GM06990 (cell line): ENCODE measurements at regions not wholly inside any gene's neighbourhood (a gene's known extent, or its start where the extent isn't known, plus 50 kb on each side); places are given as distances from the start of the nearest gene placed in this dataset.
"Not testable (repeated sequence)": the region's sequence is repeated elsewhere in the genome, so short reads cannot be mapped to it uniquely, and the experiment has no call there.

Experiments used
- DNase-seq: peaks from one replicate; pipeline ENCODE4 v3.0.0-alpha.2; 2011; ENCODE audit not compliant: insufficient read length; ENCODE audit errors: extremely low read depth
- H3K27me3 ChIP-seq: replicated peaks from 2 replicates; pipeline ENCODE4 v1.6.0; 2011; ENCODE audit warnings: low read length; ENCODE audit not compliant: control insufficient read depth, insufficient read depth
- H3K36me3 ChIP-seq: 2 replicates; pipeline ENCODE4 v1.5.1; 2011; ENCODE audit warnings: low read length; ENCODE audit not compliant: control insufficient read depth, insufficient read depth
- H3K4me3 ChIP-seq: replicated peaks from 2 replicates; pipeline ENCODE4 v1.5.1; 2011; ENCODE audit warnings: low read depth, mild to moderate bottlenecking, control low read depth, low read length
- TF ChIP-seq, protein P1 (sequence below): IDR thresholded peaks from 2 replicates; pipeline ENCODE4 v1.5.1; 2011; ENCODE audit warnings: low read length, control low read depth, mild to moderate bottlenecking, inconsistent platforms; ENCODE audit not compliant: insufficient read depth, poor library complexity, severe bottlenecking

DNA sequence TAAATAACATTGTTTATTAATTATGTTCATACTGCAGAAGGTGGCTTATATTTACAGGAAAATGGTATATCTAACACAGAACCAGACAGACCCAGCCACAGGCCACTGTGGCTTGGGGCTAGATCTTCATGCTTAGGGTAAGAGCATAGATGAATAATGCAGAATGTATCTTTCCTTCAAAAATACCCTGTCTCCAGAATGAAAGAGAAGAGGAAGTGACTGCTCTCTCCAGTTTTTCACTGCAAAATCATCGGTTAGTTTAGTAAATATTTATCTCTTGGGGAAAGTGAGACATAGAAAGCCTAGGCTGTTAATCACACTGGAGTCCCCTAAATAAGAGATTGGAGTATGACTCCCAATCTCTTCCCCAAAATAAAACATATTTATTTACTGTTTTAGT is 453.7 kb downstream of the NAV3 start:
- H3K36me3 ChIP-seq, result no peaks in the 10 kb centered on the region
- H3K27me3 ChIP-seq, result no peaks in the 10 kb centered on the region
- no peak for DNase-seq
- TF ChIP-seq, protein P1, sequence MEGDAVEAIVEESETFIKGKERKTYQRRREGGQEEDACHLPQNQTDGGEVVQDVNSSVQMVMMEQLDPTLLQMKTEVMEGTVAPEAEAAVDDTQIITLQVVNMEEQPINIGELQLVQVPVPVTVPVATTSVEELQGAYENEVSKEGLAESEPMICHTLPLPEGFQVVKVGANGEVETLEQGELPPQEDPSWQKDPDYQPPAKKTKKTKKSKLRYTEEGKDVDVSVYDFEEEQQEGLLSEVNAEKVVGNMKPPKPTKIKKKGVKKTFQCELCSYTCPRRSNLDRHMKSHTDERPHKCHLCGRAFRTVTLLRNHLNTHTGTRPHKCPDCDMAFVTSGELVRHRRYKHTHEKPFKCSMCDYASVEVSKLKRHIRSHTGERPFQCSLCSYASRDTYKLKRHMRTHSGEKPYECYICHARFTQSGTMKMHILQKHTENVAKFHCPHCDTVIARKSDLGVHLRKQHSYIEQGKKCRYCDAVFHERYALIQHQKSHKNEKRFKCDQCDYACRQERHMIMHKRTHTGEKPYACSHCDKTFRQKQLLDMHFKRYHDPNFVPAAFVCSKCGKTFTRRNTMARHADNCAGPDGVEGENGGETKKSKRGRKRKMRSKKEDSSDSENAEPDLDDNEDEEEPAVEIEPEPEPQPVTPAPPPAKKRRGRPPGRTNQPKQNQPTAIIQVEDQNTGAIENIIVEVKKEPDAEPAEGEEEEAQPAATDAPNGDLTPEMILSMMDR, result no peak
- H3K4me3 ChIP-seq, result no peak overlapping the region

DNA sequence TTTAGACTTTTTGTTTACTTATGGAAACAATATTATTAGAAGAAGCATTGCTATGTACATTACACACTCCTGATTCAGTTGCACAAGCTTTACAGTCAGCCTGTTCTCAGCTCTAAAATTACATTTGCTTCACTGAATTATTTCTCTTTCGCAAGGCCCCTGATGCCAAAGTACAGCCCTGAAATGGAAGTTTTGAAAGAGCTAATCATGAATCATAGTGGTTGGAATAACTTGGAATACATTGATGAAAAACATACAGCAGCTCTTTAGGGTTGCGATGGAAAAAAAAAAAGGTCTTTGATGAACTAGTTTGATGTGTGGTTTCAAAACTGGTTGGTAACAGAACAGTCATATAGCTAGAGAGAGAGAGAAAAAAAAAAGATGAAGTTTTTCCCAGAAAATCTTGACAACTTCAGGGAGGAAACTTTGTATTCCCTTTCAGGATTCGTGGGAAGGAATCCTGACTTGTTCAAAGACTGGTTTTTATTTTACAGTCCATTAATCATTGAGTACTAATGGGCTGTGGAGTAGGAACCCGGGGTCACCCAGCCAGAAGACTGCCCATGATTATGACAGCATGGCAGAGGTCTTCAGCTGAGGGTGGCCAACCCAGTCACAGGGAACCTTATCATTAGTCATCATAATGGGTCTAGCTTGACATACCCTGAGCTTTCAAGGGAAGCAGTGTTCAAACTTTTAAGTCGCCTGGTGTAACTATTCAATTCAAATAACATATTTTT is 460.1 kb downstream of the NAV3 start:
- H3K36me3 ChIP-seq, result no peaks in the 10 kb centered on the region
- H3K4me3 ChIP-seq, result no peak overlapping the region
- TF ChIP-seq, protein P1, result no peak
- no peak for DNase-seq
- no peaks in the 10 kb centered on the region for H3K27me3 ChIP-seq

DNA sequence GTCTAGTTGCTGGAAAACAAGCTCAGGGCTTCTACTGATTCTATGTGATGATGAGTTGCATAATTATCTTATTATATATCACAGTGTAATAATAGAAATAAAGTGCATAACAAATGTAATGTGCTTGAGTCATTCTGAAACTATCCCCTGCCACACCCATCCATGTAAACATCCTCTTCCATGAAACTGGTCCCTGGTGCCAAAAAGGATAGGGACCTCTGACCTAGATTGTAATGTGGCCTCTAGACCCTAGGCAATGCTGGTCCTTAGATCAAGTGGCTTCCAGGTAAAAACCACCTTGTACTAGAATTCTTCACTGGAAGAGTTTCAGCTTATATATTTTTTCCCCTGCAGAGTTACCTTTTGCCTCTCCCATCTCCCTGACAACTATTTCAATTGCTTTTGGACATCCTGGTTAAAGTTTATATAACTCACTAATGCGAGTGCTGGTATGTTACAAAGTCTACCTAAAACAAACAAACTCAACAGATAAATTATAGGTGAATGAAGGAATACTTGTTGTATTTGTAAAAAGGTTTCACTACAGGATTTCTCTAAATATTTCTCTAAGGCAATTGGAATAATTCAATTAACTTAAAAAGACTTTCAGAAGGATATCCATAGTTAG is 462.5 kb downstream of the NAV3 start:
- TF ChIP-seq, protein P1, result no peak
- DNase-seq, result no peak
- Histone ChIP-seq H3K27me3 (no peaks in the 10 kb centered on the region), H3K4me3 (no peak overlapping the region), H3K36me3 (no peaks in the 10 kb centered on the region)

DNA sequence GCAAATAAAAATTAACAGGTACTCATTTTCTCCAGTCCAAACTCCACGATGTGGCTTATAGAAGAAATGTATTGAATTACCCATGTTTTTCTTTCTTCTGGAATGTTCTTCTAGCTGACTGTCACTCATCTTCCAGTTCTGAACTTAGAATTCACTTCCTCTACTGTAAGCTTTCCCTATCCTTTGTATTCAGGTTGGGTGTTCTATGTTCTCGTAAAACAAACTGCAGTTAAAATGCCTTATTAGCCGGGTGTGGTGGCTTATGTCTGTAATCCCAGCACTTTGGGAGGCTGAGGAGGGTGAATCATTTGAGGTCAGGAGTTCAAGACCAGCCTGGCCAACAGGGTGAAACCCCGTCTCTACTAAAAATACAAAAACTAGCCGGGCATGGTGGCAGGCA is 470.6 kb downstream of the NAV3 start:
- not testable (repeated sequence) for H3K27me3 ChIP-seq, H3K36me3 ChIP-seq, DNase-seq, H3K4me3 ChIP-seq

DNA sequence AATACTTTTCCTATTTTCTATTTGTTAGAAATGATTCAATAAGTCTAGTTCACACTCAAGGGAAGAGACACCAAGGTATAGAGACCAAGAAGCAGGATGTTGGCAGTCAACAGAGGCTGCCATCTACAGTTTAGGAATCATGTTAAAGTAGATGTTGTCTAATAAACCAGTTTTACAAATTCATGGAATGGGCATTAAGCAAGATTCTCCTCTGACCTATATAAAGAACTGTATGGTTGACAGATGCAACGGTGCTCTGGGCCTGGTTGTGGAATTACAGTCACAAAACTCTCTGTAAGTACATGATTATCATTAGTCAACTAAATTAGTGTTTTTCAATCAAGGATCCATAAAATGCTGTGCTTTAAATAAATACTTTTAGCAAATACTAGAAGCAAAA is 475.1 kb downstream of the NAV3 start:
- H3K36me3 ChIP-seq, result no peaks in the 10 kb centered on the region
- no peak for DNase-seq
- H3K27me3 ChIP-seq, result no peaks in the 10 kb centered on the region
- TF ChIP-seq, protein P1, result no peak
- no peak overlapping the region for H3K4me3 ChIP-seq

DNA sequence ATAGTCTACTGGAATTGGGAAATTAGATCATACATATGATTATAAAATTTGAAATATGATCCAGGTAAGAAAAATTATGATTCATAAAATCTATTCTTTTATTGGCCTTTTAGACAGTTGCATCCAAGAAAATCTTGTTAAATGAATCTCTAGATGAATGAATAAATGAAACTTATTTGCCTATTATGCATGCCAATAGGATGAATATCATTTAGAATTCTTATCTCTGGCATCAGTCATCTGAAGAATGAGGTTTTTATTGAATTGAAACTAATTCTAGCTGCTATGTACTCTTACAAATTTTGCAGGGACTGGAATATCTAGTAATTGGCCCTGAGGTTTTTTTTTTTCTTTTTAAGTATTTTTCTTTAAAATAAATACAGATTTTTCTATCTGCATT is 475.5 kb downstream of the NAV3 start:
- H3K4me3 ChIP-seq, result no peak overlapping the region
- no peaks in the 10 kb centered on the region for H3K27me3 ChIP-seq
- no peak for DNase-seq
- TF ChIP-seq, protein P1, result no peak
- no peaks in the 10 kb centered on the region for H3K36me3 ChIP-seq
